ENCODE measurements at regions not wholly inside any gene's neighbourhood (a gene's known extent, or its start where the extent isn't known, plus 50 kb on each side); places are given as distances from the start of the nearest gene placed in this dataset.

GRCh38 chr13:37429976-37430375 is 168.6 kb downstream of the POSTN start:
- ATAC-seq (ENCODE audit: insufficient number of reproducible peaks, low FRiP score, low read depth): no peak
- Histone ChIP-seq H3K36me3 (no peaks in the 10 kb centered on the region), H3K27ac (no peak overlapping the region), H3K4me3 (no peak overlapping the region), H3K27me3 (replicated peaks; ENCODE audit: insufficient read depth) (no peaks in the 10 kb centered on the region), H3K4me1 (ENCODE audit: control insufficient read depth in 1 of 2, low read depth in 2 of 2) (no peaks in the 10 kb centered on the region), H3K9me3 (no peaks in the 10 kb centered on the region)
- no peak for TF ChIP-seq CTCF (IDR thresholded peaks at IDR 0.05)
- DNase-seq (ENCODE audit: low spot score): no peak

DNA sequence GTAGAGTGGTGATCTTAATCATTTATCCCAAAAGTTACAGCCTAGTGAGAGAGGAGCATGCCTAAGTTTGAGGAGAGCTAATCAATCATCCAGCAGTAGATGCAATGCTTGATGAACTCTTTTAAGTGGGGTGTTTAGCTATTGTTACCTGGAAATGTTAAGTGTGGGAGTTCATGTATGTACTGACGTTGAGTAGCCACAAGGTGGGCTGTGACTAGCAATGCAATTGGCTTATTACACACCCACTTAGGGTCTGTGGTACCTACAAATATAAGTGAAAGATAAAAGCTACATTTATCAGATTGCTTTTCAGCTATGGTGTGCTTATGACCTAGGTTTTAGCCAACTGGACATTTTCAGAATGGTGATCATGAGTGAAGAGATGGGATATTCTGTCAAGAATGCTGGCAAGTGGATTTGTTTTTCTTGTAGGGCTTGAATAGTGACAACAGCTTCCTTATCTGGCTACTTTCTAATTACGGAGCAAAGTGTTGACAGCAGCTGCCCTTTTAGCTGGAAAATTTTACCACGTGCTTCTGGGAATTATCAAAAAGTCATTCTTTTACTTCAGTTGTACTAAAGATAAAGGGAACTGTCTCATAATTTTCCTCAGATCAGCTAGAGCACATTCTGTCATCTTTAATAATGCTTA is 170.6 kb downstream of the POSTN start:
- H3K36me3 ChIP-seq: no peaks in the 10 kb centered on the region
- no peak for TF ChIP-seq CTCF (IDR thresholded peaks at IDR 0.05)
- no peak overlapping the region for H3K27ac ChIP-seq
- no peak overlapping the region for H3K4me3 ChIP-seq
- DNase-seq (ENCODE audit: low spot score) (no peak), ATAC-seq (ENCODE audit: insufficient number of reproducible peaks, low FRiP score, low read depth) (no peak)
- no peaks in the 10 kb centered on the region for H3K9me3 ChIP-seq
- no peaks in the 10 kb centered on the region for H3K27me3 ChIP-seq (replicated peaks; ENCODE audit: insufficient read depth)
- H3K4me1 ChIP-seq (ENCODE audit: control insufficient read depth in 1 of 2, low read depth in 2 of 2): no peaks in the 10 kb centered on the region

- DNase-seq (ENCODE audit: low spot score) (no peak), ATAC-seq (ENCODE audit: insufficient number of reproducible peaks, low FRiP score, low read depth) (no peak)
- Histone ChIP-seq H3K27ac (no peak overlapping the region), H3K27me3 (replicated peaks; ENCODE audit: insufficient read depth) (no peaks in the 10 kb centered on the region), H3K36me3 (no peaks in the 10 kb centered on the region), H3K4me1 (ENCODE audit: control insufficient read depth in 1 of 2, low read depth in 2 of 2) (no peaks in the 10 kb centered on the region), H3K4me3 (no peak overlapping the region), H3K9me3 (no peaks in the 10 kb centered on the region)
- no peak for TF ChIP-seq CTCF (IDR thresholded peaks at IDR 0.05)
These were observed 180.1 kb downstream of the POSTN start for GRCh38 chr13:37418490-37418889.

GRCh38 chr13:37417060-37417441 is 181.5 kb downstream of the POSTN start:
- no peaks in the 10 kb centered on the region for H3K9me3 ChIP-seq
- ATAC-seq (ENCODE audit: insufficient number of reproducible peaks, low FRiP score, low read depth) (no peak), DNase-seq (ENCODE audit: low spot score) (no peak)
- no peaks in the 10 kb centered on the region for H3K36me3 ChIP-seq
- no peaks in the 10 kb centered on the region for H3K4me1 ChIP-seq (ENCODE audit: control insufficient read depth in 1 of 2, low read depth in 2 of 2)
- no peak overlapping the region for H3K27ac ChIP-seq
- no peaks in the 10 kb centered on the region for H3K27me3 ChIP-seq (replicated peaks; ENCODE audit: insufficient read depth)
- H3K4me3 ChIP-seq: no peak overlapping the region
- no peak for TF ChIP-seq CTCF (IDR thresholded peaks at IDR 0.05)

GRCh38 chr13:37416291-37417059 is 182.1 kb downstream of the POSTN start:
- H3K9me3 ChIP-seq: no peaks in the 10 kb centered on the region
- ATAC-seq (ENCODE audit: insufficient number of reproducible peaks, low FRiP score, low read depth) (no peak), DNase-seq (ENCODE audit: low spot score) (no peak)
- H3K36me3 ChIP-seq: no peaks in the 10 kb centered on the region
- H3K27ac ChIP-seq: no peak overlapping the region
- TF ChIP-seq CTCF (IDR thresholded peaks at IDR 0.05): no peak
- H3K4me3 ChIP-seq: no peak overlapping the region
- H3K4me1 ChIP-seq (ENCODE audit: control insufficient read depth in 1 of 2, low read depth in 2 of 2): no peaks in the 10 kb centered on the region
- no peaks in the 10 kb centered on the region for H3K27me3 ChIP-seq (replicated peaks; ENCODE audit: insufficient read depth)

Data from thoracic aorta (tissue), 2 donors.